GM23248 (cell line): ENCODE measurements at regions not wholly inside any gene's neighbourhood (a gene's known extent, or its start where the extent isn't known, plus 50 kb on each side); places are given as distances from the start of the nearest gene placed in this dataset.

Experiments
- EZH2 ChIP-seq: fragments of 200-600 bp; sonication (generic); IDR thresholded peaks from 2 replicates; pipeline ENCODE4 v1.6.1; 2018; ENCODE audit warnings: antibody characterized with exemption, mild to moderate bottlenecking; ENCODE audit not compliant: insufficient read depth, poor library complexity, severe bottlenecking
- EZH2phosphoT487 ChIP-seq: fragments of 200-600 bp; sonication (generic); IDR thresholded peaks from 2 replicates; pipeline ENCODE4 v1.6.1; 2018; ENCODE audit warnings: antibody characterized with exemption, moderate library complexity, mild to moderate bottlenecking, low read depth; ENCODE audit not compliant: insufficient read depth

GRCh38 chr15:62469874-62470688, 305.0 kb upstream of the C2CD4B start:
- no peak for TF ChIP-seq EZH2
- no peak for TF ChIP-seq EZH2phosphoT487
